Rectal smooth muscle tissue (tissue), 1 donor: ENCODE measurements at regions not wholly inside any gene's neighbourhood (a gene's known extent, or its start where the extent isn't known, plus 50 kb on each side); places are given as distances from the start of the nearest gene placed in this dataset.

Source experiments
- H3K27ac ChIP-seq: one replicate; pipeline ENCODE4 v1.7.0; 2013; ENCODE audit warnings: low read depth, low read length, inconsistent platforms
- H3K27me3 ChIP-seq: one replicate; pipeline ENCODE4 v1.7.0; 2013; ENCODE audit warnings: low read length; ENCODE audit not compliant: control insufficient read depth, insufficient read depth
- H3K36me3 ChIP-seq: one replicate; pipeline ENCODE4 v1.7.0; 2013; ENCODE audit warnings: low read length; ENCODE audit not compliant: control insufficient read depth, insufficient read depth
- H3K4me1 ChIP-seq: one replicate; pipeline ENCODE4 v1.7.0; 2013; ENCODE audit warnings: low read length; ENCODE audit not compliant: control insufficient read depth, insufficient read depth
- H3K4me3 ChIP-seq: one replicate; pipeline ENCODE4 v1.7.0; 2013; ENCODE audit warnings: low read length
- H3K9ac ChIP-seq: one replicate; pipeline ENCODE4 v1.7.0; 2013; ENCODE audit warnings: low read length

GRCh38 chr1:47562147-47562546 is 124.3 kb downstream of the FOXD2 start:
- Histone ChIP-seq H3K36me3 (no peaks in the 10 kb centered on the region), H3K27ac (no peak overlapping the region), H3K4me1 (no peaks in the 10 kb centered on the region), H3K9ac (no peak overlapping the region), H3K4me3 (no peak overlapping the region), H3K27me3 (no peaks in the 10 kb centered on the region)

- no peak overlapping the region for H3K9ac ChIP-seq
- H3K27ac ChIP-seq, result no peak overlapping the region
Measured at GRCh38 chr1:47562799-47563198, 125.0 kb downstream of the FOXD2 start.

GRCh38 chr1:47563201-47563600 is 125.4 kb downstream of the FOXD2 start:
- no peak overlapping the region for H3K4me3 ChIP-seq
- no peaks in the 10 kb centered on the region for H3K4me1 ChIP-seq
- H3K9ac ChIP-seq, result no peak overlapping the region
- no peak overlapping the region for H3K27ac ChIP-seq
- H3K36me3 ChIP-seq, result no peaks in the 10 kb centered on the region
- H3K27me3 ChIP-seq, result no peaks in the 10 kb centered on the region

More at GRCh38 chr1:47562799-47563198, 125.0 kb downstream of the FOXD2 start:
- Histone ChIP-seq H3K27me3 (no peaks in the 10 kb centered on the region), H3K4me1 (no peaks in the 10 kb centered on the region), H3K4me3 (no peak overlapping the region), H3K36me3 (no peaks in the 10 kb centered on the region)

- H3K27ac ChIP-seq, result no peak overlapping the region
- no peaks in the 10 kb centered on the region for H3K36me3 ChIP-seq
- no peaks in the 10 kb centered on the region for H3K27me3 ChIP-seq
- no peak overlapping the region for H3K4me3 ChIP-seq
- H3K9ac ChIP-seq, result no peak overlapping the region
- H3K4me1 ChIP-seq, result no peaks in the 10 kb centered on the region
Measured at GRCh38 chr1:47564570-47564969, 126.7 kb downstream of the FOXD2 start.

GRCh38 chr1:47565092-47565491 is 127.2 kb downstream of the FOXD2 start:
- H3K27ac ChIP-seq, result no peak overlapping the region
- no peaks in the 10 kb centered on the region for H3K36me3 ChIP-seq
- H3K27me3 ChIP-seq, result no peaks in the 10 kb centered on the region
- no peak overlapping the region for H3K9ac ChIP-seq
- no peak overlapping the region for H3K4me3 ChIP-seq
- no peaks in the 10 kb centered on the region for H3K4me1 ChIP-seq

GRCh38 chr1:47565676-47566075 is 127.8 kb downstream of the FOXD2 start:
- Histone ChIP-seq H3K36me3 (no peaks in the 10 kb centered on the region), H3K27me3 (no peaks in the 10 kb centered on the region), H3K9ac (no peak overlapping the region), H3K27ac (no peak overlapping the region), H3K4me3 (no peak overlapping the region), H3K4me1 (no peaks in the 10 kb centered on the region)

- Histone ChIP-seq H3K36me3 (no peaks in the 10 kb centered on the region), H3K9ac (no peak overlapping the region), H3K4me1 (no peaks in the 10 kb centered on the region), H3K4me3 (no peak overlapping the region), H3K27me3 (no peaks in the 10 kb centered on the region), H3K27ac (no peak overlapping the region)
Measured at GRCh38 chr1:47568763-47569162, 130.9 kb downstream of the FOXD2 start.

- no peak overlapping the region for H3K9ac ChIP-seq
- H3K27ac ChIP-seq, result no peak overlapping the region
- no peaks in the 10 kb centered on the region for H3K36me3 ChIP-seq
- no peaks in the 10 kb centered on the region for H3K4me1 ChIP-seq
- no peaks in the 10 kb centered on the region for H3K27me3 ChIP-seq
- H3K4me3 ChIP-seq, result no peak overlapping the region
Measured at GRCh38 chr1:47569261-47569660, 131.4 kb downstream of the FOXD2 start.

GRCh38 chr1:47569681-47570470 is 132.0 kb downstream of the FOXD2 start:
- H3K4me1 ChIP-seq, result no peaks in the 10 kb centered on the region
- no peak overlapping the region for H3K9ac ChIP-seq
- no peaks in the 10 kb centered on the region for H3K27me3 ChIP-seq
- no peak overlapping the region for H3K4me3 ChIP-seq
- H3K27ac ChIP-seq, result no peak overlapping the region
- no peaks in the 10 kb centered on the region for H3K36me3 ChIP-seq

- Histone ChIP-seq H3K4me3 (no peak overlapping the region), H3K27me3 (no peaks in the 10 kb centered on the region), H3K27ac (no peak overlapping the region), H3K4me1 (no peaks in the 10 kb centered on the region), H3K36me3 (no peaks in the 10 kb centered on the region), H3K9ac (no peak overlapping the region)
Measured at GRCh38 chr1:47571161-47571560, 133.3 kb downstream of the FOXD2 start.

- Histone ChIP-seq H3K4me1 (no peaks in the 10 kb centered on the region), H3K4me3 (no peak overlapping the region), H3K27ac (no peak overlapping the region), H3K9ac (no peak overlapping the region), H3K36me3 (no peaks in the 10 kb centered on the region), H3K27me3 (no peaks in the 10 kb centered on the region)
Measured at GRCh38 chr1:47571952-47572351, 134.1 kb downstream of the FOXD2 start.

GRCh38 chr1:47572731-47573430 is 135.0 kb downstream of the FOXD2 start:
- Histone ChIP-seq H3K9ac (no peak overlapping the region), H3K36me3 (no peaks in the 10 kb centered on the region), H3K27ac (no peak overlapping the region), H3K27me3 (no peaks in the 10 kb centered on the region), H3K4me3 (no peak overlapping the region), H3K4me1 (no peaks in the 10 kb centered on the region)
